Right lobe of liver (tissue), 4 donors: ENCODE measurements at regions not wholly inside any gene's neighbourhood (a gene's known extent, or its start where the extent isn't known, plus 50 kb on each side); places are given as distances from the start of the nearest gene placed in this dataset.

Experiments
- CTCF ChIP-seq, 4 donors: fragments of 200-600 bp in 3 of 4; fragments of 450-650 bp in 1 of 4; IDR thresholded peaks; one replicate each; pipeline versions ENCODE4 v1.5.1 to v1.8.0; 2016 to 2022; ENCODE audit warnings: antibody characterized with exemption in 4 of 4, mild to moderate bottlenecking in 2 of 4
- POLR2A ChIP-seq: fragments of 450-650 bp; IDR thresholded peaks from one replicate; pipeline ENCODE4 v1.6.1; 2017; ENCODE audit warnings: antibody characterized with exemption, mild to moderate bottlenecking
- donor health status: DM: no; HTN: no; CAD: no.
- donor health status: DM: no; HTN: no; CAD: no.
- donor health status: DM: no; HTN: yes; CAD: no.

DNA sequence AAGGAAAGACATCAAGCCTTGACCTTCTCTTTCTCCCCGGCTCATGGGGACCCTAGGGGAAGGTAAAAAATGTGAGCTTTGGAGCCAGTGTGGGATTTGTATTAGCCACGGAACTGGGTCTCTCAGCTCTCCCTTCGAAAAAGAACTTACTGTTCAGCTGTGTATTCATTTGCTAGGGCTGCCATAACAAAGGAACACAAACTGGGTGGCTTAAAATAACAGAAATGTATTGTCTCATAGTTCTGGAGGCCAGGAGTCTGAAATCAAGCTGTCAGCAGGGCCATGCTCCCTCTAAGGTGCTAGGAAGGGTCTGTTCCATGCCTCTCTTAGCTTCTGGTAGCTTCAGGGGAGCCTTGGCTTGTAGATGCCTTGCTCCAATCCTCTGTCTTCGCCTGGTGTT is 83.5 kb upstream of the SLC2A1 start:
- TF ChIP-seq CTCF (IDR thresholded peaks at IDR 0.05) (no peak), POLR2A (no peak)
